HG03064 (cell line): ENCODE measurements at regions not wholly inside any gene's neighbourhood (a gene's known extent, or its start where the extent isn't known, plus 50 kb on each side); places are given as distances from the start of the nearest gene placed in this dataset.

ENCODE experiments used
- ATAC-seq: cut with Tn5 transposase; IDR thresholded peaks from one replicate; pipeline ENCODE4 v1.9.1; 2021; ENCODE audit warnings: low read depth; ENCODE audit not compliant: unreplicated experiment

- ATAC-seq = no peak
Measured at GRCh38 chr10:4775808-4776207, 50.2 kb upstream of the AKR1E2 start.

GRCh38 chr10:4772202-4772570 is 53.8 kb upstream of the AKR1E2 start:
- no peak for ATAC-seq

GRCh38 chr10:4771554-4772201 is 54.3 kb upstream of the AKR1E2 start:
- no peak for ATAC-seq

- ATAC-seq = no peak
Measured at GRCh38 chr10:4770801-4771553, 55.0 kb upstream of the AKR1E2 start.

GRCh38 chr10:4768416-4768815 is 57.6 kb upstream of the AKR1E2 start:
- ATAC-seq = no peak

- no peak for ATAC-seq
Measured at GRCh38 chr10:4767033-4767814, 58.8 kb upstream of the AKR1E2 start.

GRCh38 chr10:4766454-4766853 is 59.6 kb upstream of the AKR1E2 start:
- ATAC-seq = no peak

- no peak for ATAC-seq
Measured at GRCh38 chr10:4765428-4765827, 60.6 kb upstream of the AKR1E2 start.

GRCh38 chr10:4763960-4764428 is 62.0 kb upstream of the AKR1E2 start:
- no peak for ATAC-seq

GRCh38 chr10:4763513-4763912 is 62.5 kb upstream of the AKR1E2 start:
- ATAC-seq = no peak

GRCh38 chr10:4758256-4758655 is 67.8 kb upstream of the AKR1E2 start:
- no peak for ATAC-seq

GRCh38 chr10:4755286-4755989 is 70.6 kb upstream of the AKR1E2 start:
- ATAC-seq = no peak

GRCh38 chr10:4754143-4754542 is 71.9 kb upstream of the AKR1E2 start:
- ATAC-seq = no peak

GRCh38 chr10:4751211-4751610 is 74.8 kb upstream of the AKR1E2 start:
- no peak for ATAC-seq

- ATAC-seq = no peak
Measured at GRCh38 chr10:4749271-4749574, 76.8 kb upstream of the AKR1E2 start.

GRCh38 chr10:4748491-4749270 is 77.3 kb upstream of the AKR1E2 start:
- ATAC-seq = no peak

GRCh38 chr10:4742217-4742616 is 83.8 kb upstream of the AKR1E2 start:
- no peak for ATAC-seq

GRCh38 chr10:4740471-4740870 is 85.5 kb upstream of the AKR1E2 start:
- no peak for ATAC-seq

- ATAC-seq = no peak
Measured at GRCh38 chr10:4736608-4737007, 89.4 kb upstream of the AKR1E2 start.

- no peak for ATAC-seq
Measured at GRCh38 chr10:4736183-4736582, 89.8 kb upstream of the AKR1E2 start.
